ENCODE measurements at regions not wholly inside any gene's neighbourhood (a gene's known extent, or its start where the extent isn't known, plus 50 kb on each side); places are given as distances from the start of the nearest gene placed in this dataset.
"Not testable (repeated sequence)": the region's sequence is repeated elsewhere in the genome, so short reads cannot be mapped to it uniquely, and the experiment has no call there.

DNA sequence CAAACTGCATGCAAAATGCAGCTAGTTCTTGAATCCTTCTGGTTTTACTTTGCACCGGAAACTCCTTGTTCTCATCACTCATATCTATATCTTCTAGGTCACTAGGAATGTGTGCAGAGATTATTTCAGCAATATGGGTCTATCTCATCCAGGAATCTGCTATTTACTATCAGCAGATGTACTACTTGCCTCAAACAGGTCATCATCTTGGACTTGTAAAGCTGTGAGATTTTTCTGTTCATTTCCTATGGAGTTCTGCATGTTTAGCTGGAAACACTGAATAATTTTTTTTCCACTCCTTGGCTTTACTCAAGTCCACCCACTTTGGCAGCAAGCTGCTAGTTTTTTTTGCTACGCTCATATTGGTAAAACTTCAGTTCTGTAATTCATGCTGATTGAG lies 334.8 kb downstream of the RPIA start:
- not testable (repeated sequence) for DNase-seq

- not testable (repeated sequence) for DNase-seq
Observed at GRCh38 chr2:89027115-89027514, 335.6 kb downstream of the RPIA start.

DNA sequence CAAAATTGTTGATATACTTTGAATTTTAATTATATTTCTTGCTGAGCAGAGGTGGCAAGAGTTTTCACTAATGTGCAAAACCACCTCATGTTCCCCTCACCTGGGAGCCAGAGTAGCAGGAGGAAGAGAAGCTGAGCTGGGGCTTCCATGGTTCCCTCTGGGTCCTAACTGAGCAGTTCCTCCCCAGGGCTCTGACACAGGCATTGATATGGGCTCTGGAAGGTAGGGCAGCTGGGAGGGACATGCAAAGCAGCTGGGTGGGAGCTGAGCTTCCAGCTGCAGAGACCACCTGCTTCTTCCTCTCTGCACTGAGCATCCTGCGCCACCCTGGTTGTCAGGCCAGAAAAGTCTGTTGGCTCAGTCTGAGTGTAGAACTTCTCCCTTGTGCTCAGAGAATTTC lies 336.1 kb downstream of the RPIA start:
- not testable (repeated sequence) for DNase-seq

DNA sequence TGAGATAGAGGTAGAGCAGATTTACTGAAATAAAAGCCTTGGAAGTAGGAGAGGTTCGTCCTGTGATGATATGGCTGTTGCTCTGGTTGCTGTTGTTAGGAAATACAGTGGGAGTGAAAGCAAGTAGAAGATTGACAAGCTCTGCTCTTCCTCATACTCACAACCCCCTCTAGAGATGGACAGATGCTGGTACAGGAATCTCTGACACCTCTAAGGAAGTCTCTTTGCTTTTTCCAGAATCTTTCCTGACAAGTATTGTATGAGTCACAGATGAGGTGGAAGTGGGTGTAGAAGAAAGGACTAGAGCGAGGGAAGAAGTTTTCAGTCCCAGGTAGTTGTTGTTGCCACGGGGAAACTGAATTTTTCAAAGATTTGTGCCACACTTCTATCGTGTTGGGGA lies 337.8 kb downstream of the RPIA start:
- not testable (repeated sequence) for DNase-seq

- DNase-seq = peak in 1 of 2 donors; percentile 21
Observed at GRCh38 chr2:89048138-89049066, 356.9 kb downstream of the RPIA start.

GRCh38 chr2:89058616-89059015 lies 367.1 kb downstream of the RPIA start:
- DNase-seq = not testable (repeated sequence)

- DNase-seq = not testable (repeated sequence)
Observed at GRCh38 chr2:89061174-89061573, 369.7 kb downstream of the RPIA start.

- DNase-seq = not testable (repeated sequence)
Observed at GRCh38 chr2:89076771-89077170, 385.3 kb downstream of the RPIA start.

- not testable (repeated sequence) for DNase-seq
Observed at GRCh38 chr2:89092911-89093310, 401.4 kb downstream of the RPIA start.

- not testable (repeated sequence) for DNase-seq
Observed at GRCh38 chr2:89095060-89095459, 403.6 kb downstream of the RPIA start.

GRCh38 chr2:89102587-89102986 lies 411.1 kb downstream of the RPIA start:
- DNase-seq = not testable (repeated sequence)

GRCh38 chr2:89106369-89107019 lies 415.0 kb downstream of the RPIA start:
- DNase-seq = not testable (repeated sequence)

DNA sequence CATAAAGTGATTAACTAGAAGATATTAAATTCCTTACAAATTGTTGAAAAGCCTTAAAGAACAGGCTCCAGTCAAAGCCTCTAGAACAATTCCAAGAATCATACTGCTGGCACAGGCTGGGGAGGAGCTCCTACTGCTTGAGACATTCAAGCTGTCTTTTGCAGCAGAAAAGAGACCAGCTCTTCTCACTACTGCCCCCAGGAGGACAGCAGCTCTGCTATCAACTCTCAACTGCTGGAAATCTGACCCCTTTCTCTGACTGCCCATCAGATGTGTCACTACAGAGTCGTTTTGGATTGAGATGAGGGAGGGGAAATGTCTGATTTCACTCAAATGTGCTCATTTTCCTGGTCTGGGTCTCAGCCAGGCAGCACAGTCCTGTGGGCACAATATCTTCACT lies 421.0 kb downstream of the RPIA start:
- not testable (repeated sequence) for DNase-seq

- not testable (repeated sequence) for DNase-seq
Observed at GRCh38 chr2:89113286-89113685, 421.8 kb downstream of the RPIA start.

GRCh38 chr2:89129440-89129839 lies 438.0 kb downstream of the RPIA start:
- DNase-seq = not testable (repeated sequence)

GRCh38 chr2:89130665-89131308 lies 439.3 kb downstream of the RPIA start:
- not testable (repeated sequence) for DNase-seq

DNA sequence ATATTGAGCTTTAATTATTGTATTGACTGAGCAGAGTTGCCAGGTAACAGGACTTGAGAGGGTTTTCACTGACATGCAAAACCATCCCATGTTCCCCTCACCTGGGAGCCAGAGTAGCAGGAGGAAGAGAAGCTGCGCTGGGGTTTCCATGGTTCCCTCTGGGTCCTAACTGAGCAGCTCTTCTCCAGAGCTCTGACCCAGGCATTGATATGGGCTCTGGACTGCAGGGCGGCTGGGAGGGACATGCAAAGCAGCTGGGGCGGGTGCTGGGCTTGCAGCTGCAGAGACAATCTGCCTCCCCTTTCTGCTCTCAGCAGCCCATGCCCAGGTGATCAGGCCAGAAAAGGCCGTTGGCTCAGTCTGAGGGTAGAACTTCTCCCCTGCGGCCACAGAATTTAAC lies 451.5 kb downstream of the RPIA start:
- peak in 1 of 2 donors; percentile 14 for DNase-seq

DNA sequence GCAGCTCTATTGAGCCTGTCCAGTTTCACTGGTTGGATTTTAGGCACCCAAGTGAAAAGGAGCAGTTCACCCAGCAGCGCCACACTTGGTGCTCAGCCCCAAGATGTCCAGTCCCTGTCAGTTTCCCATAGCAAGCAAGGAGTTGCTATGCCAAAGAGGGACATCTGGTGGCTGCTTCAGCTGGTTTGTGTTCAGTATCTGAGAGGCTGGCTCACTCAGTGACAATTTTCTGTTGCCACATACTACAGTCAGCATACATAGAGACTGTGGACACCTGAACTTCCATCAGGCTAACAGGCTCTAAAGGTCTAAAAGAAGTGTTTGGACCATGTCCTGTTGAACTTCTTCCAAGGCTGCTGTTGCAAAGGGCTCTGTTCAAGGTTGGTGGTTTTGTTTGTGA lies 453.9 kb downstream of the RPIA start:
- DNase-seq = not testable (repeated sequence)

DNA sequence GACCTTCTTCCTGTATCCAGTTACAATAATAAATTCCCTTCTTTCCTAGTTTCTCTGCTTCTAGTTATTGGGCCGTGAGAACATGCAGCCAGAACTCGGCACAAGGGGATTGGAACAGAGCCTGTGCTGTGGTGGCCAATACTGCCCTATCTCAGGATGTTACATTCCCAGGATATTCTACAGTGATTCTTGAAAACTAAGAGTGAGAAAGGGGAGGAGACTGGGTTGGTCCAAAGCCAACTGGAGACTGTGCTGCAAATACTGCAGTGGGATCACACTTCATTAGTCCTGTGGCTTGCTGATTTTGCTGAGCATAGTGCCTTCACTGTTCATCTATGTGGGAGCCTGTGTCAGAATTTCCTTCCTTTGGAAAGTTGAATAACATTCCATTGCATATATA lies 456.8 kb downstream of the RPIA start:
- not testable (repeated sequence) for DNase-seq

- DNase-seq = not testable (repeated sequence)
Observed at GRCh38 chr2:89151699-89152098, 460.2 kb downstream of the RPIA start.

GRCh38 chr2:89152501-89152900 lies 461.0 kb downstream of the RPIA start:
- not testable (repeated sequence) for DNase-seq

- not testable (repeated sequence) for DNase-seq
Observed at GRCh38 chr2:89153210-89153609, 461.7 kb downstream of the RPIA start.

DNA sequence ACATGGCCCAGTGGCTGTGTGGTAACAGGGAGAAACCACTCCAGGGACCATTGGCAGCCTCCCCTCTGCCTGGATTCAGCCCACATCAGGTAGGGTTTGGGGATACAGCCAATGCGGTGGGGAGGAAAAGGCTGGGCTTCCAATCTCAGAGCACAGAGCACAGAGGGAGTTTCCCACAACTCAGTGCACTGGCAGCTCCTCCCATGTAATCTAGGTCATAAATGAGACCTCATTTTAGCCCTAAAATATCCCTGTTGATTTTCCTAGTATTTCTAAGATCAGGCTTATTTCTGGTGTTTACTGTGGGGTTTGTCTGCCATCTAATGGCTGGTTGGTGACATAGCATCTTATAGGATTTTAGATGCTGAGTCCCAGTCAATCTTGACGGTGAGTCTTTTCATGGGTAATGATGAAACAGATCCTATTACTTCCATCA lies 462.8 kb downstream of the RPIA start:
- not testable (repeated sequence) for DNase-seq
